ENCODE measurements at regions not wholly inside any gene's neighbourhood (a gene's known extent, or its start where the extent isn't known, plus 50 kb on each side); places are given as distances from the start of the nearest gene placed in this dataset.
A peak's percentile ranks its signal among the peaks of the same experiment; 100 is the strongest.

- TF ChIP-seq CTCF (IDR thresholded peaks at IDR 0.05) (peak in 8 of 12 donors; percentile 11 to 56 (median 35)), POLR2A (IDR thresholded peaks at IDR 0.05) (no peak)
Measured at GRCh38 chr20:39429726-39430125, 467.6 kb downstream of the DHX35 start.
